ENCODE measurements at regions not wholly inside any gene's neighbourhood (a gene's known extent, or its start where the extent isn't known, plus 50 kb on each side); places are given as distances from the start of the nearest gene placed in this dataset.

- no peak overlapping the region for H3K9ac ChIP-seq (ENCODE audit: low read length)
- peaks cover 0 to 17% of the 10 kb centered on the region in 2 experiments; a peak in 3 of 4 replicates for H3K9me3 ChIP-seq (ENCODE audit: control insufficient read depth in 1 of 2, insufficient read depth in 1 of 2, low read depth in 1 of 2, low read length in 2 of 2)
- no peak overlapping the region for H3K27ac ChIP-seq (ENCODE audit: low read depth, low read length)
- DNase-seq (ENCODE audit: low read depth, low spot score) (no peak), ATAC-seq (no peak)
- POLR2A ChIA-PET, result no interaction called here
- H4K20me1 ChIP-seq (ENCODE audit: insufficient read depth), result no peaks in the 10 kb centered on the region
- H3K9me2 ChIP-seq (ENCODE audit: insufficient read depth), result no peaks in the 10 kb centered on the region
- H3K27me3 ChIP-seq (ENCODE audit: insufficient read depth, low read length), result no peaks in the 10 kb centered on the region
- no peaks in the 10 kb centered on the region for H3K36me3 ChIP-seq (ENCODE audit: control insufficient read depth in 1 of 2, insufficient read depth in 2 of 2, low read length in 2 of 2)
- BruUV-seq (replicated peaks), result no TSS peak
- no peak overlapping the region for H3K4me2 ChIP-seq (ENCODE audit: low read length)
- no peaks in the 10 kb centered on the region for H3K79me2 ChIP-seq (ENCODE audit: insufficient read depth, low read length)
- TF ChIP-seq SP1 (IDR thresholded peaks at IDR 0.05; ENCODE audit: low read depth) (no peak), ZBTB33 (IDR thresholded peaks at IDR 0.05; ENCODE audit: extremely low read depth, insufficient replicate concordance, low read length) (no peak), EZH2 (IDR thresholded peaks at IDR 0.05) (no peak), POLR2A (IDR thresholded peaks at IDR 0.05; ENCODE audit: borderline replicate concordance, extremely low read depth, insufficient read depth, insufficient read length) (no peak), CTCF (IDR thresholded peaks at IDR 0.05 in 2 of 3, conservative IDR thresholded peaks at IDR 0.05 in 1 of 3; ENCODE audit: borderline replicate concordance in 1 of 3, insufficient read depth in 1 of 3, low read depth in 2 of 3, low read length in 2 of 3) (no peak), EGR1 (IDR thresholded peaks at IDR 0.05; ENCODE audit: low read depth) (no peak), CEBPB (IDR thresholded peaks at IDR 0.05; ENCODE audit: low read depth) (no peak)
- no peak overlapping the region for H3K4me3 ChIP-seq (replicated peaks in 1 of 2; ENCODE audit: low read depth in 1 of 2, low read length in 2 of 2)
- intact Hi-C loops (cut with micrococcal nuclease), result no loop called here
- H3K4me1 ChIP-seq (ENCODE audit: control insufficient read depth in 1 of 2, insufficient read depth in 2 of 2, low read length in 2 of 2), result no peaks in the 10 kb centered on the region
- CTCF ChIA-PET, result no interaction called here
- no peak overlapping the region for H2AFZ ChIP-seq (ENCODE audit: low read depth, low read length, poor library complexity, severe bottlenecking)
- RAD21 ChIA-PET (ENCODE audit: low non-redundant PET in 1 of 2, low total read pairs in 2 of 2, uncharacterized antibody in 2 of 2, unreplicated experiment in 2 of 2), result no interaction called here
These were observed 568.9 kb upstream of the ANKRD30A start for GRCh38 chr10:36556468-36556867.
